Caco-2 (cell line): ENCODE measurements at regions not wholly inside any gene's neighbourhood (a gene's known extent, or its start where the extent isn't known, plus 50 kb on each side); places are given as distances from the start of the nearest gene placed in this dataset.

Experiments
- BruUV-seq: library from RNA; stranded (reverse); fragments of 400-500 nt; replicated peaks from 2 replicates; lab custom pipeline; 2021; lab: Mats Ljungman, UMichigan
- CTCF ChIA-PET: fragments of 300-600 bp; sonication (Branson Sonifier 250); formaldehyde crosslinking; loops from one replicate; lab custom pipeline; 2022; ENCODE audit warnings: antibody characterized with exemption; lab: Charles Lee
- POLR2A ChIA-PET: fragments of 300-600 bp; sonication (Branson Sonifier 250); formaldehyde crosslinking; loops from one replicate; lab custom pipeline; 2022; ENCODE audit warnings: antibody characterized with exemption; lab: Charles Lee
- DNase-seq, 2 experiments: peaks; one replicate each; pipeline versions ENCODE4 v3.0.0 to v3.0.0-alpha.2; 2020 to 2022
- H3K27me3 ChIP-seq: replicated peaks from 2 replicates; pipeline ENCODE4 v1.6.0; 2011; ENCODE audit warnings: low read length; ENCODE audit not compliant: control insufficient read depth, insufficient read depth
- H3K36me3 ChIP-seq: 2 replicates; pipeline ENCODE4 v1.5.1; 2011; ENCODE audit warnings: low read length; ENCODE audit not compliant: control insufficient read depth, insufficient read depth
- H3K4me1 ChIP-seq: fragments of 250-450 bp; sonication (Bioruptor Pico); 2 replicates; pipeline ENCODE4 v1.5.1; 2020; ENCODE audit warnings: mild to moderate bottlenecking
- H3K4me3 ChIP-seq: 2 replicates; pipeline ENCODE4 v1.5.1; 2011; ENCODE audit warnings: low read depth, mild to moderate bottlenecking, control low read depth, low read length
- H3K9me3 ChIP-seq: fragments of 250-450 bp; sonication (Bioruptor Pico); 2 replicates; pipeline ENCODE4 v1.5.1; 2020; ENCODE audit warnings: mild to moderate bottlenecking, moderate library complexity
- H3K27ac Mint-ChIP-seq: one replicate; pipeline ENCODE4 v1.8.0; 2022; ENCODE audit warnings: mixed read lengths; ENCODE audit not compliant: unreplicated experiment
- H3K27me3 Mint-ChIP-seq: one replicate; pipeline ENCODE4 v1.8.0; 2022; ENCODE audit warnings: mixed read lengths; ENCODE audit not compliant: insufficient read depth, unreplicated experiment
- H3K36me3 Mint-ChIP-seq: one replicate; pipeline ENCODE4 v1.8.0; 2022; ENCODE audit warnings: mild to moderate bottlenecking, mixed read lengths; ENCODE audit not compliant: insufficient read depth, unreplicated experiment
- H3K4me1 Mint-ChIP-seq: one replicate; pipeline ENCODE4 v1.8.0; 2022; ENCODE audit warnings: low read depth, mixed read lengths; ENCODE audit not compliant: unreplicated experiment
- H3K4me3 Mint-ChIP-seq: one replicate; pipeline ENCODE4 v1.8.0; 2022; ENCODE audit warnings: mild to moderate bottlenecking, moderate library complexity, mixed read lengths; ENCODE audit not compliant: unreplicated experiment
- H3K9me3 Mint-ChIP-seq: one replicate; pipeline ENCODE4 v1.8.0; 2022; ENCODE audit warnings: mixed read lengths; ENCODE audit not compliant: unreplicated experiment
- intact Hi-C: fragments of 100-400 bp; cut with micrococcal nuclease; formaldehyde crosslinking; loops from one replicate; pipeline ENCODE4 v1.10.0; 2022; ENCODE audit not compliant: unreplicated experiment
- TF ChIP-seq, protein P1 (sequence below), 2 experiments: fragments of 200-600 bp in 1 of 2; IDR thresholded peaks; 1 replicate in 1 of 2; 2 replicates in 1 of 2; pipeline versions ENCODE4 v1.5.1 to v1.8.0; 2011 to 2022; ENCODE audit warnings: antibody characterized with exemption in 1 of 2, control low read depth in 1 of 2, inconsistent platforms in 1 of 2, low read depth in 1 of 2, low read length in 1 of 2, mild to moderate bottlenecking in 1 of 2, moderate library complexity in 1 of 2; ENCODE audit not compliant: insufficient read depth in 1 of 2, severe bottlenecking in 1 of 2, unreplicated experiment in 1 of 2

DNA sequence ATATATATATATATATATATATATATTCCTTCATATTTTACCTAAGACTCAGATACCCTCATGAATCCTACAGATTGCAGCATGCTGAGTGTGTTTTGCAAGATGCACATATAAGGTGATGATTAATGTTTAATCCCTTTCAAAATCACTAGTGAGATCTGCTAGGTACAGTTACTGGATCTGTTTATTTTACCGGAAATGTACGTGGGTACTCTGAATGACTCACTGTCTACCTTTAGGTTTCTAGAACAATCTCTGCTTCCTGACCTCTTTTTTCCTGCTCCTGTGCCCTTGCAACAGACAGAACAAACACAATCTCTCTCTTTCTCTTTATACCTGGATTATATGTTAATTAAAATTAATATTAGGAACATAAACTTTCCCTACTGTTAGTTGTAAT is 379.6 kb downstream of the FAM133A start:
- Histone ChIP-seq H3K27me3 (no peaks in the 10 kb centered on the region), H3K4me3 (no peak overlapping the region), H3K4me1 (no peaks in the 10 kb centered on the region), H3K36me3 (no peaks in the 10 kb centered on the region), H3K9me3 (no peaks in the 10 kb centered on the region)
- no peak for DNase-seq
- CTCF ChIA-PET: no interaction called here
- no TSS peak for BruUV-seq
- no peaks in the 10 kb centered on the region for H3K9me3 Mint-ChIP-seq
- H3K4me3 Mint-ChIP-seq: no peak overlapping the region
- POLR2A ChIA-PET: no interaction called here
- no peaks in the 10 kb centered on the region for H3K4me1 Mint-ChIP-seq
- no peaks in the 10 kb centered on the region for H3K36me3 Mint-ChIP-seq
- H3K27ac Mint-ChIP-seq: no peak overlapping the region
- intact Hi-C loops: no loop called here
- TF ChIP-seq, protein P1, sequence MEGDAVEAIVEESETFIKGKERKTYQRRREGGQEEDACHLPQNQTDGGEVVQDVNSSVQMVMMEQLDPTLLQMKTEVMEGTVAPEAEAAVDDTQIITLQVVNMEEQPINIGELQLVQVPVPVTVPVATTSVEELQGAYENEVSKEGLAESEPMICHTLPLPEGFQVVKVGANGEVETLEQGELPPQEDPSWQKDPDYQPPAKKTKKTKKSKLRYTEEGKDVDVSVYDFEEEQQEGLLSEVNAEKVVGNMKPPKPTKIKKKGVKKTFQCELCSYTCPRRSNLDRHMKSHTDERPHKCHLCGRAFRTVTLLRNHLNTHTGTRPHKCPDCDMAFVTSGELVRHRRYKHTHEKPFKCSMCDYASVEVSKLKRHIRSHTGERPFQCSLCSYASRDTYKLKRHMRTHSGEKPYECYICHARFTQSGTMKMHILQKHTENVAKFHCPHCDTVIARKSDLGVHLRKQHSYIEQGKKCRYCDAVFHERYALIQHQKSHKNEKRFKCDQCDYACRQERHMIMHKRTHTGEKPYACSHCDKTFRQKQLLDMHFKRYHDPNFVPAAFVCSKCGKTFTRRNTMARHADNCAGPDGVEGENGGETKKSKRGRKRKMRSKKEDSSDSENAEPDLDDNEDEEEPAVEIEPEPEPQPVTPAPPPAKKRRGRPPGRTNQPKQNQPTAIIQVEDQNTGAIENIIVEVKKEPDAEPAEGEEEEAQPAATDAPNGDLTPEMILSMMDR (IDR thresholded peaks at IDR 0.05; ENCODE audit: insufficient read depth in 1 of 2, low read depth in 1 of 2, low read length in 1 of 2, severe bottlenecking in 1 of 2, unreplicated experiment in 1 of 2): no peak
- H3K27me3 Mint-ChIP-seq: no peaks in the 10 kb centered on the region

DNA sequence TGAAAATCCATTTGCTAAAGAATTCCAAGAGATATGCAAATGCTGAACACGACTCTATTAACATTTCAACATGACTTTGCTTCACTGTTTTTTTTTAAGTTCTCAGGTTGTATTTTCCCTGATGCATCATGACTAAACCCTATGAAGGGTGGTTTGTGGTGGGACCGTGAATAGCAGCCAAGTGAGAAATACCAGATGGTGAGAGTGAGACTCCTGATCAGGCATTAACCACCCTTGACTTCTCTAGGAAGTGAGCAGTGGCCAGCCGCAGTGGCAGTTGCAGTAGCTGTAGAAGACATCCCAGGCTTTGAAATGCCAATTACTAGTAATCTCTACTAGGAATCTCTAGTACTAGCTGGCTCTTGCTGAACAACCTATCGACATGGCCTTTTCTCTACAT is 383.4 kb downstream of the FAM133A start:
- no peak overlapping the region for H3K4me3 ChIP-seq
- no peaks in the 10 kb centered on the region for H3K27me3 ChIP-seq
- H3K9me3 ChIP-seq: no peaks in the 10 kb centered on the region
- CTCF ChIA-PET: no interaction called here
- Mint-ChIP-seq H3K27me3 (no peaks in the 10 kb centered on the region), H3K27ac (no peak overlapping the region), H3K4me3 (no peak overlapping the region), H3K9me3 (no peaks in the 10 kb centered on the region), H3K36me3 (no peaks in the 10 kb centered on the region), H3K4me1 (no peaks in the 10 kb centered on the region)
- DNase-seq: no peak
- intact Hi-C loops: loop anchor here (5.0 kb wide), 1 partner anchor 605 kb away; no protein-coding TSS in a partner anchor
- H3K36me3 ChIP-seq: no peaks in the 10 kb centered on the region
- no TSS peak for BruUV-seq
- POLR2A ChIA-PET: no interaction called here
- TF ChIP-seq, protein P1 (IDR thresholded peaks at IDR 0.05; ENCODE audit: insufficient read depth in 1 of 2, low read depth in 1 of 2, low read length in 1 of 2, severe bottlenecking in 1 of 2, unreplicated experiment in 1 of 2): no peak
- H3K4me1 ChIP-seq: no peaks in the 10 kb centered on the region

DNA sequence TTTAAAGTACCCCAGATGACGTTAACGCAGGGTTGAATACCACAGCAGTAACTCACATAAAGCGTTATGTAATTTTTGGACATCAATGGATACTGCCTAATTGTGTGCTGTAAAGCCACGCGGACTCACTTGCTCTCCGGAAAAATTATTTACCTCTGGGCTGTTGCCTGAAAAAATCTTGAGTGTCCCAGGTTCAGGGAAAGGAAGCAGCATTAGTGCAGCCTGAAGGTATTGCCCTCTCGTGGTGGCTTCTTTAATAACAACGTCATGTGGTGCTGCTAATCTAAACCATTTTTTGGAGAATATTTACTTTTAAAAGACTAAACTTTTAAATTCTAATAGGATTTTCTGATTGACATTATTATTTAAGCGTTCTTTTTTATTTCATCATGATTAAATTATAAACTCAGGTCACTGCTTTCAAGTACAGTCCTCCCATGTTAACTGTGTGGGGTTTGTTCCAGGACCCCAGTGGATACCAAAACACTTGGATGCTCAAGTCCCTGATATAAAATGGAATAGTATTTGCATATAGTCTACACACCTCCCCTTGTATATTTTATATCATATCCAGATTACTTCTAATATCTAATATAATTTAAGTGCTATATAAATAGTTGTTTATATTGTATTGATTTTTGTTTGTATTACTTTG is 384.8 kb downstream of the FAM133A start:
- no peaks in the 10 kb centered on the region for H3K36me3 Mint-ChIP-seq
- H3K4me3 Mint-ChIP-seq: no peak overlapping the region
- ChIA-PET POLR2A (no interaction called here), CTCF (no interaction called here)
- no peaks in the 10 kb centered on the region for H3K4me1 Mint-ChIP-seq
- H3K4me1 ChIP-seq: no peaks in the 10 kb centered on the region
- DNase-seq: peak in 1 of 2 experiments; percentile 11
- no peak overlapping the region for H3K4me3 ChIP-seq
- no peaks in the 10 kb centered on the region for H3K9me3 ChIP-seq
- no peaks in the 10 kb centered on the region for H3K9me3 Mint-ChIP-seq
- H3K27me3 ChIP-seq: no peaks in the 10 kb centered on the region
- no peak overlapping the region for H3K27ac Mint-ChIP-seq
- intact Hi-C loops: loop anchor here (1.0 to 5.0 kb wide), 2 partner anchors 185 to 603 kb away; no protein-coding TSS in a partner anchor
- H3K36me3 ChIP-seq: no peaks in the 10 kb centered on the region
- TF ChIP-seq, protein P1 (IDR thresholded peaks at IDR 0.05; ENCODE audit: insufficient read depth in 1 of 2, low read depth in 1 of 2, low read length in 1 of 2, severe bottlenecking in 1 of 2, unreplicated experiment in 1 of 2): peak; percentile 49 to 59
- BruUV-seq: no TSS peak
- H3K27me3 Mint-ChIP-seq: no peaks in the 10 kb centered on the region
